Activated naive CD8-positive, alpha-beta T cell treated with anti-CD3 and anti-CD28 coated beads, Interleukin-2, amount 10 ng/mL, durations not matched to agents 7 days and 5 days (primary cell): ENCODE measurements at regions not wholly inside any gene's neighbourhood (a gene's known extent, or its start where the extent isn't known, plus 50 kb on each side); places are given as distances from the start of the nearest gene placed in this dataset.

Source experiments
- ATAC-seq: fragments of 150-1000 bp; cut with Tn5 transposase; one replicate; pipeline ENCODE4 v1.10.0; 2021; ENCODE audit warnings: low read depth, moderate library complexity
- POLR2A ChIA-PET: fragments of 350-600 bp; sonication (Branson Sonifier 250); formaldehyde crosslinking; loops from one replicate; lab custom pipeline; 2021; ENCODE audit warnings: antibody characterized with exemption; lab: Charles Lee
- DNase-seq: peaks from one replicate; pipeline ENCODE4 v3.0.0; 2021
- H3K27ac Mint-ChIP-seq: one replicate; pipeline ENCODE4 v1.8.0; 2022; ENCODE audit warnings: mild to moderate bottlenecking, mixed read lengths
- H3K27me3 Mint-ChIP-seq: one replicate; pipeline ENCODE4 v1.8.0; 2022; ENCODE audit warnings: mild to moderate bottlenecking, moderate library complexity, mixed read lengths
- H3K36me3 Mint-ChIP-seq: one replicate; pipeline ENCODE4 v1.8.0; 2021; ENCODE audit warnings: mild to moderate bottlenecking, mixed read lengths
- H3K4me1 Mint-ChIP-seq: one replicate; pipeline ENCODE4 v1.8.0; 2021; ENCODE audit warnings: mixed read lengths
- H3K4me3 Mint-ChIP-seq: one replicate; pipeline ENCODE4 v1.8.0; 2022; ENCODE audit warnings: mild to moderate bottlenecking, moderate library complexity, mixed read lengths
- H3K9me3 Mint-ChIP-seq: one replicate; pipeline ENCODE4 v1.8.0; 2021; ENCODE audit warnings: mixed read lengths

DNA sequence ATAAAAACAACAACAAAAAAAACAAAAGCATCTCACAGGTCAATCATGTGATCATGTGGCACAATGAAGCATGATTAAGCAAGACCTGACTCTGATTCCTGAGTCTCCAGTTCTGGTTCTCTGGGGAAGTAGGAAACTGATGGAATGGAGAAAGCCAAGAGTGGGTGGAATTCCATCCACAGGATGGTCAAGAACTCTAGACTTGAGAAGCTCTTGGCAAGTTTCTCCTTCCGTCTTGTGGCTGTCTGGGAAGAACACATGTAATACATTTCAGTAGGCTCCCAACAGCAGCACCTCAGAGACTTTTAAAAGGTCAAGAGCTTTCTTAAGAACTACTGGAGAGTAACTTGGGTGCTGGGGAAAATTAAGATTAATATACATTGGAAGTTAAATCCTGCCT, 78.6 kb upstream of the TSHZ3 start:
- POLR2A ChIA-PET, result no interaction called here
- Mint-ChIP-seq H3K4me3 (no peak overlapping the region), H3K4me1 (no peaks in the 10 kb centered on the region), H3K27me3 (peaks cover under 1% of the 10 kb centered on the region), H3K36me3 (no peaks in the 10 kb centered on the region), H3K27ac (no peak overlapping the region), H3K9me3 (no peaks in the 10 kb centered on the region)
- DNase-seq (no peak), ATAC-seq (no peak)

- H3K4me3 Mint-ChIP-seq, result no peak overlapping the region
- peaks cover 1% of the 10 kb centered on the region for H3K27me3 Mint-ChIP-seq
- H3K36me3 Mint-ChIP-seq, result no peaks in the 10 kb centered on the region
- no peaks in the 10 kb centered on the region for H3K4me1 Mint-ChIP-seq
- DNase-seq (no peak), ATAC-seq (no peak)
- H3K27ac Mint-ChIP-seq, result no peak overlapping the region
- no peaks in the 10 kb centered on the region for H3K9me3 Mint-ChIP-seq
- POLR2A ChIA-PET, result no interaction called here
These were observed 81.1 kb upstream of the TSHZ3 start for GRCh38 chr19:31430381-31430780.

DNA sequence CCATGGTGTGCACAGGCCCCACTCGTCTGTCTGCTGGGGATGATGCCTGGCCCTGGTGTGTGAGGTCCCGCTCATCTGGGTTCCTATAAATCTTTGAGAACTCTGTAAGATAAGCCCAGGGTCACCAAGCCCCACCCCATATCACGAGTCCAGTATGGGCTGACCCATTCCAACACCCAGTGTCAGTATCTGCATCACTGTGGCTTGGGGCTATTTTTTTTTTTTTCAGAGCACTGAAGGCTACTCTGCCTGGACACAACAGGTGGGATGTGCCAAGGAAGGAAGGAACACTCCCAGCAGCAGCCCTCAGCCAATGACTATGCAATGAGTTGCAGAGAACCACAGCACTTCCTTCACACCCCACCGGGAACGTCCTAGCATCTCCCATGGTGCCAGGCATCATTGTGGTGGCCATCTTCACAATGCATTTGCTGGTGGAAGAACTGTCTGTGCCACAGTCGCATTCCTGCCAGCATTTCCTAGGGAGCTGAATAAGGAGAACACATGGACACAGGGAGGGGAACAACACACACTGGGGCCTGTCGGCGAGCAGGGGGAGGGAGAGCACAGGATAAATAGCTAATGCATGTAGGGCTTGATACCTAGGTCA, 83.1 kb upstream of the TSHZ3 start:
- ATAC-seq, result no peak
- POLR2A ChIA-PET, result no interaction called here
- Mint-ChIP-seq H3K27ac (no peak overlapping the region), H3K4me3 (no peak overlapping the region), H3K36me3 (no peaks in the 10 kb centered on the region), H3K4me1 (no peaks in the 10 kb centered on the region), H3K9me3 (peaks cover 2% of the 10 kb centered on the region), H3K27me3 (peaks cover 1% of the 10 kb centered on the region)
- DNase-seq, result no peak

DNA sequence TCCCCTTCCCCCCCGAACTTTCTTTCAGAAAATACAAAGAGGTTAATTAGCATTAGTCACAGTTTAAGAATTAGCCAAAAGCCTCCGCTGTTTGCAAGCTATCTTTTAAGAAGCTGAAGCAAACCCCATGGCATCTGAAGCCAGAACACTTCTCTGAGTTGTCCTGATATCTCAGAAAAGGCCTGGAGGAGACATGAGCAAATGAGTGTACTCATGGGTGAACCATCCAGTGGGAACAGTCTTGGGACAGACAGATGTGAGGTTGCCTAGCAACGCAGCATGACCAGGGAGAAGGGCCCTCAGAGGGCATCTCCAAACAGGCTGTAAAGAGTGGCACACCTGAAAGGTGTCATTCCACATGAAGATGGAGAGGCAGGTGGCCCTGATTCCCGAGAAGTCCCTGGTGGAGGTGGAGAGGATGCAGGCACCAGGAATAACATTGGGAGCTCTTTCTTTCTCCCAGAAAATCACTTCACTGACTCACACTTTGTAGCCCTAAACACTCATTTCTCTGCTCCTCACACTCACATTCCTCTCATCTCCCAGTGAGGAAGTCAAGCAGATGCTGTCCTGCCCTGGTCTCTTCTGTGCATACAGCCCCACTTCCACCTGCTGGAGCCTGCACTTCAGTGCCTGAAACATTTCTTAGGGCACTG, 87.0 kb upstream of the TSHZ3 start:
- DNase-seq (no peak), ATAC-seq (no peak)
- Mint-ChIP-seq H3K36me3 (no peaks in the 10 kb centered on the region), H3K27ac (no peak overlapping the region), H3K4me3 (no peak overlapping the region), H3K4me1 (no peaks in the 10 kb centered on the region), H3K9me3 (peaks cover 2% of the 10 kb centered on the region), H3K27me3 (peaks cover 1% of the 10 kb centered on the region)
- POLR2A ChIA-PET, result no interaction called here

- H3K4me3 Mint-ChIP-seq, result no peak overlapping the region
- DNase-seq (no peak), ATAC-seq (no peak)
- H3K9me3 Mint-ChIP-seq, result peaks cover 2% of the 10 kb centered on the region
- no peak overlapping the region for H3K27ac Mint-ChIP-seq
- no peaks in the 10 kb centered on the region for H3K4me1 Mint-ChIP-seq
- H3K36me3 Mint-ChIP-seq, result no peaks in the 10 kb centered on the region
- no peaks in the 10 kb centered on the region for H3K27me3 Mint-ChIP-seq
- POLR2A ChIA-PET, result no interaction called here
These were observed 89.4 kb upstream of the TSHZ3 start for GRCh38 chr19:31438401-31439269.

DNA sequence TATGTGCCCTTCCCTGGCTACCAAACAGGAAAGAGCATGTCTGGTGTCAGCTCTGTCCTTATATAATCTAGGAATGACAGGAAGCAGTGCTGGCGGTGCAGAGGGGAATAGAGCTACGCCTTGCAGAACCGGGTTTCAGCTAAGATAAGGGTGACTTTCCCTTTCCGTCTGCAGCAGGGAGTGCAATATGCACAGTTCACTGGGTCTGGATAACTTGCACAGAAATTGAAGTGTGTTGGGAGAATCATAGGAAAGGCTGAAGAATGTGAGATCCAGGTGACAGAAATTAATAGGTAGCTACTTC, 90.0 kb upstream of the TSHZ3 start:
- POLR2A ChIA-PET, result no interaction called here
- Mint-ChIP-seq H3K27me3 (no peaks in the 10 kb centered on the region), H3K27ac (no peak overlapping the region), H3K36me3 (no peaks in the 10 kb centered on the region), H3K9me3 (peaks cover 2% of the 10 kb centered on the region), H3K4me3 (no peak overlapping the region), H3K4me1 (no peaks in the 10 kb centered on the region)
- ATAC-seq (no peak), DNase-seq (no peak)

DNA sequence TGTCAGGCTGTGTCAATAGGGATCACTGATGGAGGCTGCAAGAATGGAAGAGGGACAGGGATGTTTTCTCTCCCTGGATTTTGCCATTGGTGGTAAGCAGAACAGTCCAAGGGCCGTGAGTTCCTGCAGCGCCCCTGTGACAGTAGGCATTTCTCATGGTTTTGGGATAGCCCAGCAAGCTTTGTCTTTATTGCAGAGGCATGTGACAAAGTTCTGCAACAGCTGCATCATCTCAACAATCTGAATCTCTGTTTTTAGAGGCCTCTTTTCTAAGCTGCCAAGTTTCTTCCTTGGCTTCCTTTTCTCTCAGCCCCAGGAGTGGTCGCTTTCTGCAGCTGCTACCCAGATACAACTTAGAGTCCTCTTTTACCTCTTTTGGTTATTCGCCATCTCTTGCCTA, 95.7 kb upstream of the TSHZ3 start:
- no peak for DNase-seq
- Mint-ChIP-seq H3K9me3 (no peaks in the 10 kb centered on the region), H3K4me1 (no peaks in the 10 kb centered on the region), H3K4me3 (no peak overlapping the region), H3K27me3 (no peaks in the 10 kb centered on the region), H3K36me3 (no peaks in the 10 kb centered on the region), H3K27ac (no peak overlapping the region)
- no peak for ATAC-seq
- POLR2A ChIA-PET, result no interaction called here

GRCh38 chr19:31445406-31445805, 96.2 kb upstream of the TSHZ3 start:
- H3K27ac Mint-ChIP-seq, result no peak overlapping the region
- DNase-seq (no peak), ATAC-seq (no peak)
- no peak overlapping the region for H3K4me3 Mint-ChIP-seq
- H3K27me3 Mint-ChIP-seq, result no peaks in the 10 kb centered on the region
- POLR2A ChIA-PET, result no interaction called here
- H3K36me3 Mint-ChIP-seq, result no peaks in the 10 kb centered on the region
- no peaks in the 10 kb centered on the region for H3K9me3 Mint-ChIP-seq
- H3K4me1 Mint-ChIP-seq, result no peaks in the 10 kb centered on the region

GRCh38 chr19:31448221-31448657, 99.0 kb upstream of the TSHZ3 start:
- ATAC-seq, result no peak
- Mint-ChIP-seq H3K4me3 (no peak overlapping the region), H3K4me1 (no peaks in the 10 kb centered on the region), H3K27ac (no peak overlapping the region), H3K36me3 (no peaks in the 10 kb centered on the region), H3K27me3 (no peaks in the 10 kb centered on the region), H3K9me3 (no peaks in the 10 kb centered on the region)
- POLR2A ChIA-PET, result no interaction called here
- DNase-seq, result no peak

DNA sequence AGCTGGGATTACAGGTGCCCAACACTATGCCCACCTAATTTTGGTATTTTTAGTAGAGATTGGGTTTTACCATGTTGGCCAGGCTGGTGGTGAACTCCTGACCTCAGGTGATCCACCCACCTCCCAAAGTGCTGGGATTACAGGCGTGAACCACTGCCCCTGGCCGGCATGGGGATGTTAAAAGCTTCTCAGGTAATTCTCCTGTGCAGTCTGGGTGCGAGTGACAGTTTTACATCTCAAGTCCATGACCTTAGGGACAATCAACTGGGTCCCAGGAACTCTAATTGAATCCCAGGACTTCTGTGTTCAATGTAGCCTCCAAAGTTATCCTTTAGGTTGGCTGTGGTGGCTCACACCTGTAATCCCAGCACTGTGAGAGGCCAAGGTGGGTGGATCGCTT, 100.1 kb upstream of the TSHZ3 start:
- Mint-ChIP-seq H3K36me3 (no peaks in the 10 kb centered on the region), H3K9me3 (no peaks in the 10 kb centered on the region), H3K27ac (no peak overlapping the region), H3K4me1 (no peaks in the 10 kb centered on the region), H3K4me3 (no peak overlapping the region), H3K27me3 (no peaks in the 10 kb centered on the region)
- DNase-seq (no peak), ATAC-seq (no peak)
- POLR2A ChIA-PET, result no interaction called here

DNA sequence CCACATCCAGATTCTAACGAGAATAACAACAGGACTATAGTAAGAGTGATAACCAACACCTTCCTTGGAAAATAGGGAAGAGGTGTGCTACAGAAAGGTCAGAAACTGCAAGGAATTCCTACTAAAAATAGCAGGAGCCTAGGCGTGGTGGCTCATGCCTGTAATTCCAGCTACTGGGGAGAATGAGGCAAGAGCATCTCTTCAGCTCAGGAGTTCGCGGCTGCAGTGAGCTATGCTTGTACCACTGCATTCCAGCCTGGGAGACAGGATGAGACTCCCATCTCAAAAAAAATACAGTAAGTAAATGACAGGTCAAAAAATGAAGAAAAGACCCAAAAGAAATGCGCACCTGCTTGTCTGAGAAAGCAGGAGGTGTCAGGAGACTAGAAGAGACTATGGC, 101.5 kb upstream of the TSHZ3 start:
- no peaks in the 10 kb centered on the region for H3K27me3 Mint-ChIP-seq
- no peaks in the 10 kb centered on the region for H3K9me3 Mint-ChIP-seq
- H3K4me3 Mint-ChIP-seq, result no peak overlapping the region
- H3K27ac Mint-ChIP-seq, result no peak overlapping the region
- no peak for DNase-seq
- H3K36me3 Mint-ChIP-seq, result no peaks in the 10 kb centered on the region
- no peak for ATAC-seq
- POLR2A ChIA-PET, result no interaction called here
- H3K4me1 Mint-ChIP-seq, result no peaks in the 10 kb centered on the region

DNA sequence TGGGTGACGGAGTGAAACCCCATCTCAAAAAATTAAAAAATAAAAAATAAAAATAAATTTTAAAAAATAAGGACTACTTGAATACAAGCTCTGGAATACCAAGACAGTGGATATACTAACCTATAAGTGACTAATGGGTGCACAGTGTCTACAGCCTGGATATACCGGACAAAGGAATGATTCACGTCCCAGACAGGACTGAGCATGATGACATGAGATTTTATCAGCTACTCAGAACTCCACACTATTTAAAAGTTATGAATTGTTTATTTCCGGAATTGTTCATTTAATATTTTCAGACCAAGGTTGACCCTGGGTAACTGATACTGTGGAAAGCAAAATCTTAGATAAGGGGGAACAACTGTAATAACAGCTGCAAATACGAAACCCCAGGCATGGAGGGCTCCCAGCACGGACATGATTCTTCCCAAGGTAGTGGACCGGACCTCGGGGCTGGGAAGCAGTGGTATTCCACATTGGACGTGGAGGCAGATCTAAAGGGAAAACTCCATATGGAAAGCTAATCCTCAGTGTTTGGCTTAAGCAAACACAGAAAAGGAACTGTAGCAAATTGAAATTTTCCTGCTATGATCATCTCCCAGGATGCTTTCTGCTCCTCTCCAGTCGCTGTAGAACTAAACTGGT, 102.6 kb upstream of the TSHZ3 start:
- H3K27ac Mint-ChIP-seq, result no peak overlapping the region
- POLR2A ChIA-PET, result no interaction called here
- ATAC-seq (no peak), DNase-seq (no peak)
- H3K27me3 Mint-ChIP-seq, result peaks cover 3% of the 10 kb centered on the region
- H3K4me1 Mint-ChIP-seq, result no peaks in the 10 kb centered on the region
- no peaks in the 10 kb centered on the region for H3K9me3 Mint-ChIP-seq
- H3K4me3 Mint-ChIP-seq, result no peak overlapping the region
- no peaks in the 10 kb centered on the region for H3K36me3 Mint-ChIP-seq

GRCh38 chr19:31459430-31459829, 110.2 kb upstream of the TSHZ3 start:
- H3K27ac Mint-ChIP-seq, result no peak overlapping the region
- POLR2A ChIA-PET, result no interaction called here
- ATAC-seq, result no peak
- no peak overlapping the region for H3K4me3 Mint-ChIP-seq
- no peaks in the 10 kb centered on the region for H3K9me3 Mint-ChIP-seq
- no peaks in the 10 kb centered on the region for H3K4me1 Mint-ChIP-seq
- peaks cover 6% of the 10 kb centered on the region for H3K27me3 Mint-ChIP-seq
- DNase-seq, result no peak
- H3K36me3 Mint-ChIP-seq, result no peaks in the 10 kb centered on the region
